NCI-H460 (cell line): ENCODE measurements at regions not wholly inside any gene's neighbourhood (a gene's known extent, or its start where the extent isn't known, plus 50 kb on each side); places are given as distances from the start of the nearest gene placed in this dataset.

Experiments used
- DNase-seq: peaks from one replicate; pipeline ENCODE4 v3.0.0-alpha.2; 2016; ENCODE audit warnings: low read depth; ENCODE audit errors: extremely low read depth

DNA sequence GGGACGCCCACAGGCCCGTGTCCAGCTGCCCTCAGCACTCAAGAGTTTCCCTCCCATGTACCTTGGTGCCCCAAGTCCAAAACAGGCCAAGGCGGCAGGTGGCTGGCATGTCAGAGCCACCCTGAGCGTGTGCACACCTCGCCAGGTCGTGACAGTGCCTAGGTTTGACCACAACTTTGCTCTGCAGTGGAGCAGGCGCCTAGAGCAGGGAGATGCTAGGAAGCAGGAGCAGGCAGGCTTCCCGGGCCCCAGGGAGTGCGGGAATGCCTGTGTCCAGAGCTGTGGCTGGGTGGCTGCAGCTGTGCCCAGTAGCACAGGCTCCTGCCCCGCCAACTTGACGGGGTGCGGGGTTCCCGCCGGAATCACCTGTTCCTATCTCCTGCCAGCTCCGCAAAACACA is 380.8 kb upstream of the IMPG1 start:
- no peak for DNase-seq

DNA sequence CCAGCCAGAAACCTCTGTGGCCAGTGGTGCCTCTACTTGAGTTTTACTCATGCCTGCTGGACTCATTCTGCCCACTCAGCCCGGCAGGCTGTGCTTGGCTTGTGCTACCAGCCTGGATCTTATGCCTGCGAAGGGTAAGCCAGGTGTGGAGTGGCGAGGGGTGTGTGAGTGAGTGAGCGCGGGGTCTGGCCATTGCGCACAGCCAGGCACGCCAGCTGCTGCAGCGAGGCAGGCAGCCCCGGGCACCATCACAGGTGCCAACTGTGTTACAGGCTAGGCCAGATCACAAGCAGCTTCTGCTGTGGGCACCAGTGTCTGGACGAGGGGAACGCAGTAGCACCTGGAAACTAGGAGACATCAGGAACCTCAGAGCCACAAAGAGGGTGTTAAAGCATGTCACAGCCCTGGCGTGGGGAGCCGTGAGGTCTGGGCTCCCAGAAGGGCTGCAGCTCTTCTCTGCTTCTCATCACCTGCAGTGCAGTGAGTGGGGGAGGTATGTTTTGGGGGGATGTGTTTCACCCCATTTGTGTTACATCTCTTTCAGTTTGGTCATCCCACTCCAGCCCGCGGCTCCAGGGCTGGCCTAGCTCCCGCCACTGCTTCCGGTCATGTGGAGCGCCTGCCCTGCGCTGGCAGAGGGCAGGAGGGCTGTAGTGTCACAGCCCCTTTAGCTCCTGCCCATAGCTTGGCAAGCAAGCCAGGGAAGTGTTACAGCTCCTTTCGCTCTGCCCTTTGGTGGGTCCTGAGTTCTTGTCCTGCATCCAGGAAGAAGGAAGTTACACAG is 379.7 kb upstream of the IMPG1 start:
- no peak for DNase-seq

DNA sequence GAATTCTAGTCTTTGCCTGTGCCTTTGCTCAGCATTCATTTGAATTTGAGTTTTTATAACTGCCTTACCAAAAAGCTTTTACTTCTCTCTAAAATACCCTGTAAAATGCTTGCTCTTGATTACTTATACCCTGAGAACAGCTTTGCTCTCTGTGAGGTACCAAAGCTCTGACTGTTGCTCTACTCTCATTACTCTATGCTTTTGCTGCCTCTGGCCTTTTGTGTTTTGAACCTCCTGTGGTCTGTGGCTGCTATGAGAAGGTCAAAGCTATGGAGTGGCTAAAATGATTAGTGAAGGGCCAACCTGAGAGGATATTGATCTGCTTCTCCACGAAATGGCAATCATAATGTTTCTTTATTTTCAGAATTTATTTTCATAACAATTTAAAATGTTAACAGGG is 375.6 kb upstream of the IMPG1 start:
- no peak for DNase-seq

DNA sequence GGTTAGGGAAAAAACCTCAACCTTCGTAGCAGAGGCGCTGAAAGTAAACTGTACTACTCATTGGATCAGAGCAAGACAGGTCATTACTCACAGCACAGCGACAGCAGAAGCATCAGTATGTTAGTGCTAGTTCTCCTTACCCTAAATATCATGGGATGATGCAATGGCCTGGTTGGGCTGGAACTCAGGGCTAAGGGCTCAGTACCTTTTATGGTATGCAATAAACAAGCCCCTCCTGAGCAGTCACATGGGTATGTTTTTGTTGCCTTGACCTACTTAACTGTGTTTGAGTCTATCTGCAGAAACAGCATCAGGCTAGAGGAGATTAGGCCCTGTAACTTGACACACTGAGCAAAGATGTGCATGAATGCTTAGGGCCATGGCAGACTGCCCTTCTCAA is 369.4 kb upstream of the IMPG1 start:
- no peak for DNase-seq

DNA sequence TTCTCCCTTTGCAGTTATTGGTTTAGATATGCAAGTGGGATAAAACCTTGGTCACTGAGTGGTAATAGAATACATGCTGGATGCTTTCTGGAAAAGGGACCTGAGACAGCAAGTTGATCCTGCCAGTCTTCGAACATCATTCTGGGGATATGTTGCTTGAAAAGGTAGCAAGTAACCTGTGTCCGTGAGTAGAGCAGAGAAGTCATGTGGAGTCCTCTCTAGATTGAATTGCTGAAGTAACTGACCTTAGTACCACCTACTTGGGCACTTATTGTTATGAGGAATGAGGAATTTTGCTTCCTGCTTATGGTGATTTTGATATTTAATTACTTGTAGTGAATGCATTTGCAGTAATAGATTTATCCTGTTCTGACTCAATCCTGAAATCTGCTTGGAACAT is 367.3 kb upstream of the IMPG1 start:
- DNase-seq: no peak

DNA sequence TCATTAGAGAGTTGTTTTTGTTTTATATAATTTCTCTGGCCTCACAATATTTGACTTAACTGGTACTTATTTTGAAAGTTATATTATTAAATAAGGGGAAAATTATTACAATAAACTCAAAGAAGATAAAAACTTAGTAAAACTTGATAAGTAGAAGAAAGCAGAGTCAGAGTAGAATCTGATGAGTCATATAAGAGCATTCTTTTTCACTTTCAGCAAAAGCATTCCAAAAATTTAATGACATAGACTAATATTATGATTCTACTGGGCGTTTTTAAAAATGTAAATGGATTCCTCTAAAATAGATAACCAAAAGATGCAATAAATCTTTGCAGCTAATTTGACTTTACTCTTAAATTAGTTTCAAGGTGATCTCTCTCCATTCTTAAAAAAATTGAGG is 366.3 kb upstream of the IMPG1 start:
- no peak for DNase-seq

DNA sequence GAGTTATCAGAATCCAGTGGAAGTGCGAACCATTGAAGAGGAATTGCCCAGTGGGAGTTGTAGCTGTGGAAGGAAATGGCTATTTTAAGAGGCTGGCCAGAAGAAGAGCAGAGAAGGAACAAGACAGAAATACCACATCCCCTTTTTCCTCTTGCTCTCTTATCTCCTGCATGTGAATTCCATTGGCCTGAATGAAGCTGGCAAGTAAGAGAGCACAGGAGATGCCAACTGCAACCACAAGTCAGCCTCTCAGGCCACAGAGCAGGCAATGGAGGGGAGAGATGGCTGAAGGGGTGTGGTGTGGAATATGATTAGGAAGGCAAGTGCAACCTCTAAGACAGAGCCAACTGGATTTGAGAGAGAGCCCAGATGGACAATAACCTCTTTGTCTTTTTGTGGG is 362.7 kb upstream of the IMPG1 start:
- no peak for DNase-seq

DNA sequence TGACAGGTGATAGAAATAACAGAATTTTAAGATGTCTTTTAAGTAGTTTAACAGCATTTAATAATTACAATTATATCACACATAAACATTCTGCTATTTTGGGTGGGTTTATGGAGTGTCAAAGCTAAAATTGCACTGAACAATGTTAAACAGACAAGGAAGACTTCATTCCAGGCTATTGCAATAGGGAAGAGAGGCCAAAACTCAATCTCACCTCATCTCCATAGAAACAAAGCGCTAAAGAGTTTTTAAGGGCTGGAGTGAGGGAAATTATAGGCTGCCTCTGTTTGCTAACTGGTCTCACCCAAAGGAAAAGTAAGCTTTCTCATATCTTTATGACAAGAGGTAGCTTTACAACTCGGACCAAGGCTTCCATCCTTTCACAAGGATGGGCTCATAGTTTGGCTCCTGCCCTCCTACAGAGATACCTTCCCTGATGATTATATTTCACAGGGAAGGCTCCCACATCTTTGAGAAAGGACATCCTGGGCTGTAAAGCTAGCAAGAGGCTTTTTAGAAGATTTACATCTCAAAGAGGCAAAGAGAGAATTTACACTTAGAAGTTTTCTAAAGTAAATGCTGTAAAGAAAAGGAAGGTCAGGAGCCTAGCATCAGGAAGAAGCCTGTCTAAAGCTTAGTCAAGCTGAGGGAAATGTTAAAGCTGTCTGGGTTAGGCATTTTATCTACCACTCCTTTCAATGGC is 350.2 kb upstream of the IMPG1 start:
- no peak for DNase-seq

DNA sequence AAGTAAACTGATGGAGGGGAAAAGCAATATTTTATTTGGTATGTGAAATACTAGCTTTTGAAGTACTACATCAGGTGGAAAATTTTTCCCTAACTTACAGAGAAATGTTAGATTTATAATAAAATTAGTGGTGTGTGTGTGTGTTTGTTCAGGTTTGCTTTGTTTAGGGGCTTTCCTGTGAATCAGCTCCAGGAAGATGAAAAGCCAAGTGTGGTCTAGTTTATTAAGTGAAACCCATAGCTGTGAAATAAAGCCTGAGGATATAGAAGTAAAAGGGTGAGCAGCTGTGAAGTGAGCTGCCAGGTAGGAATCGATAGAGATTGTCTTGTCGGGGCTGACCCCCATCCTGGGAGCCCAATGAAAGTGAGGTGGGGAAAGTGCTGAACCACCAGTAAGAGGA is 347.6 kb upstream of the IMPG1 start:
- no peak for DNase-seq

DNA sequence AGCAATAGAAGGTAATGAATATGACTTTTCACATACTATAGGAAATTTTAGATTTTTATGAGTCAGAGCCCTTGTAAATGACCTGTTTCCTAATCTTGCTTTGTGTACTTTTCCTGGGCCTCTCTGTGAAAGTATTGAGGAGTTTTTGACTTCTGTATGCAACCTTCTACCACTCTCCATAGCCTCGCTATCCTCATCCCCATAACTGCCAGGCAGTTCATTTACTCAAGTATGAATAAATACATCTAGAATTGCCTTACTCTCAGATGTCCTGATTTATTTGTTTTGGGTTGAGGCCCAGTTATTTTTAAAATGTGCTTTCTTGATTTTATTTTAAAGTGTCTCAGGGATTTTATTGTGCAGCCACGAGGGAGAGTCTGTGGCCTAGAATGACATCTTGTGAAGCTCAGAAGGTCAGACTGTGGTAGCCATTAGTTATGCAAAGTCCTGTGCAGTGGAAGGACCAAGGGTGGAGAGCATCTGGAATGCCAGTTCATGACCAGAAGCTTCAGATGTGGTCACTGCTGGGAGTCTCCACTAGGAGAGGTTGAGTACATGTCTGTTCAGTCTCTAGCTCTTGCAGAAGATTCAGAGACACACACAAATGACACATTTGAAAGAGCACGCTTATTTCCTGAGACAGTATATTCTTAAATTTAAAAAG is 346.2 kb upstream of the IMPG1 start:
- no peak for DNase-seq

DNA sequence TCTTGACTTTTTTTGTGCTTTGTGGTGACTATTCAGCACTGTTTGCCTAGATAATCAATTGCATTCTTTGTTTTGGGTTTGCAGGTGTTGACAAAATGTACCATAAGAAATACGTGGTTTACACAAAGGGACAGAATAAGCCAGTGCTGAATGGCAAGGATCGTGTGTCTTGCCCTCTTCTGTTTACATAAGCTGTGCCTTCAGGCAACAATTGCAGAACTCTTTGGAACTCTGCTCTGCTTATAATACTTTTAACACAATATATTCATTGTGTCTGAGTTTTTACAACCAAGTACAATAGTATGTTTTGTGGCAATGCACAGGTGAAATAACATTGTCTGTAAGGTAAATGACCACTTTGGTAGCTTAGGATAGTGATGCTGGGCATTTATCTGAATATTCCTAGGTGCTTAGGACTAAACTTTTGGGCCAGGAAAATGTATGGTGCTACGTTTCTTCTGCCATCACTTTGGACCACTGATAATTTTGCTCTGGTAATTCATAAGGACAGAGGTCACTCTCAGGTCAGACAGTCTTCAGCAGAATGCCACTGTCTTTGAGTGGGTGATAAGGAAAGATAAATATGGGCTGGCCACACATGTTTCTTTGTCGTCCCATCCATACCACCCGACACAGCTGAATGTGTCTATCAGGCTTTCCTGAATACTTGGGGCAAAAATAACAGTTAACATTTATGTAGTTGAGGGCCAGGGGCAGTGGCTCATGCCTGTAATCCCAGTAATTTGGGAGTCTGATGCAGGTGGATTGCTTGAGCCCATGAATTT is 344.6 kb upstream of the IMPG1 start:
- DNase-seq: no peak

DNA sequence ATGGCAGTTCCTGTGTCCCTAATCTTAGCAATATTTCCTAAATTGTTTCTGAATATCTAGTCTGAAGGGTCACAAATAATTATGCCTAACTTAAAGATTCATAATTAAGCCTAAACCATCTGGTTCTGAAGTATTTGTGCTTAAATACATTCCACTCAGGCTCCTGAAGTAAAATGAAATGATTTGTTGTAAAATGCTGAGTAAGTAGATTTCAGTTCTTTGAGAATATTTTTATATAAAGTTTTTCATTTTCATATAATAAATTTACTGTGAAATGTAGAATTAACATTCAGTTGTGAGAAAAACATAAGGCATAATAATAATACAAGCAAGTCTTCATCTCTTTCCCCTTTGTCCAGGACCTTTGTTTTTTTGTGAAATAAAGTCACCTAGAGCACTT is 330.6 kb upstream of the IMPG1 start:
- no peak for DNase-seq

DNA sequence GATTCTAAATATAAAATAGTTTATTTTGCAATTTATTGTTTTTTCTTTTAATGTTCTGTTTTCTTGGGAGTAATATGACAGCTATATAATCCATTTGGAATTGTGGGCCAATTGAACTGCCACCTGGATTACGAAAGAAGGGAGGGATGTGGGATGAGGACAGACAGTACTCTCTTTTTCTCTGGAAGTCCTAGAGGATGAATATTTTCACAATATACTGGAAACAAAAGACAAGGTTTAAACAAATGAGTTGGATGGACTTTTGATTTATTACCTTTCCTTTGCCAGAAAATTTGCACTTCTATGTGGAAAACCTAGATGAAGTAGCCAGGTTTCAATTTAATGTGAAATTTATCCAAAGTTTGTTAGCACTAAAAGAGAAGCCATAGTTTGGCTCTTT is 325.5 kb upstream of the IMPG1 start:
- DNase-seq: no peak

DNA sequence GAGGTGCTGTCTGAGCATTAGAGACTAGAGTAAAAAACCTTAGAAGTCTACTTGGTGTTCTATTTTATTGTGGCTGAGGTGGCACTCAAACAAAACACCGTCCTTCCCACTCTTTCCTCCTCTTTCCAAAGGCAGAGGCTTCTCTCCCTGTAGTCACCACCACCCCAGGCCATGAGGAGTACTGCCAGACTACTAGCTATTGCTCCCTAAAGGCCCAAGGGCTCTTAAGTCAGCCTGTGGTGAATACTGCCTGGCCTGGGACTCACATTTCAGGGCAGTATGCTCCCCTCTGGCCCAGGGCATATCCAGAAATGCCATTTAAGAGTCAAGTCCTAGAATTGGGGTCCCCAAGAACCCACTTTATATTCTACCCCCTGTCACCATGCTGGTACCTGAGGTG is 309.7 kb upstream of the IMPG1 start:
- DNase-seq: no peak

DNA sequence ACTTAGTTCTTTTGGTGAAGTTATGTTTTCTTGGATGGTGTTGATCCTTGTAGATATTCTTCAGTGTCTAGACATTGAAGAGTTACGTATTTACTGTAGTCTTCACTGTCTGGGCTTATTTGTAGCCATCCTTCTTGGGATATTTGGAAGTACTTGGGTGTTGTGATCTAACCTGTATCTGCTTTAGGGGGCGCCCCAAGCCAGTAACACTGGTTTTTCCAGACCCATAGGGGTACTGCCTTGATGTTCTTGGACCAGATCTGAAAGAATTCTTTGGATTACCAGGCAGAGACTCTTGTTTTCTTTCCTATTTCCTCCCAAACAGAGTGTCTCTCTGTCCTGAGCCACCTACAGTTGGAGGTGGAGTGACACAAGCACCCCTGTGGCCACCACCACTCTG is 309.1 kb upstream of the IMPG1 start:
- DNase-seq: no peak

DNA sequence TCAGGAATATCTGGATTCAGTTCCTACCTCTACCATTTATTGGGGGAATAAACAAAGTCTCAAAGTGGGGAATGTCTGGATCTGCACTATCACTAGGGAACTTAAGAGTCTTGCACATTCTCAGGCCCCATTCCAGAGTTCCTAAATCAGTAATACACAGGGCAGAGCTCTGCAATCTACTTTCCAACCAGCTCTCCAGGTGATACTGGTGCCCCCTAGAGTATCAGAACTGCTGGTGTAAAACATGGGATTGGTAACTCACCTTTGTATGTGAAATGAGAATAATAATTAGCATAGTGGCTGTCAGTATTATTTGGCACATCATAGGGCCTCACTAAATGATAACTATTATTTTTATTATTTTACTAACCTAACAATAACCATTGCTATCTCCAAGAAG is 278.8 kb upstream of the IMPG1 start:
- DNase-seq: no peak

DNA sequence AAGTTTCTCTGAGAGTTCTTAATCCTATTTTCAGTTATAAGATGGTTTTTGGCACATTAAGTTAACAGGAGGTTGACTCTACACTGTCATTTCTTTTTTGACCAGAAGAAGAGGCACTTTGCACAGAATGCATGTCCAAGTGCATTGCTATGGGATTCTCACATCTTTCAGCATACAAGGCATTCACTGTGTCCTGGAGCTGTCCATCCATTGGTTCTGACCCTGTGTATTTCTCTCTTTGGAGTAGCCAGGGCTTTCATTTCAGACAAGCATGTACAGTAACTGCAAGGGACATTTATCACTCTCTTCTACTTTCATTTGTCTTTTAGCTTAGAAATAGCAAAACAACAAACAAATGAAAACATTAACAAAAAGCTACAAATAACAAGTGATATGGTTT is 275.1 kb upstream of the IMPG1 start:
- DNase-seq: no peak

DNA sequence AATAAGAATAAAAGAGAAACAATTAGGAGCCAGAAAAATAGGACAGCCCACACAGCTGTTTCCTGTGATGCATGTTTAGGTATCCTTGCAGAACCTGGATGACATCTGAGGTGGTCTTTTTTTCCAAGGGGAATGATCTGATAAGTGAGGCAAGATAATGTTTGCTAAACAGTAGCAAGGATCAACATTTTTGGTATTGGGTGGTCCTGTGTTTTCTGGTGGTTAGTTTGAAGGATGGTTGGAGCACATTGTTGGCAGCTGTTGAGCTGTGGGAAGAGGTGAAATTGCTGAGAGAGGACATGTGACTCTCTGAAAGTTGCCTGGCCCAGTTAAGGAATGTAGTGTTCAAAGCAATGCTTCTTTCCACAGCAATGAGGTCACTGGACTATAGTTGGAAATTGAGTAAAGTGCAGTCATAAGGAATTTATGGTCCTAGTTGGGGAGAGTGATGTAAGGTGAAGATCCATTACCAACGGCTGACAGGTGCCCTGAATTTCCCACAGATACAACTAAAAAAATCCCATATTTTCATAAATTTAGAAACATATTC is 270.2 kb upstream of the IMPG1 start:
- DNase-seq: no peak

DNA sequence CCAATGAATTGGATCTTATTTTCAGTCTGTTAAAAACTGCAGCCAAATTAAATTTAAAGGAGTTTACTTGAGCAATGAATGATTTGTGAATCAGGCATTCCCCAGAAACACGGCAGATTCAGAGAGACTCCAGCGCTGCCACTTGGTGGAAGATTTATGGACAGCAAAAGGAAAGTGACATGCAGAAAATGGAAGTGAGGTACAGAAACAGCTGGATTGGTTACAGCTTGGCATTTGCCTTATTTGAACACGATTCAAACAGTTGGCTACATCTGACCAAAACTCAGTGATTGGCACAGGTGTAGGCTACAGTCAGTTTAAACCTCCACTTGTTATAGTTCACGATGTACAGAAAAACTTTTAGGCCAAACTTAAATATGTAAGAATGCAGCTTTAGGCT is 257.6 kb upstream of the IMPG1 start:
- DNase-seq: no peak

DNA sequence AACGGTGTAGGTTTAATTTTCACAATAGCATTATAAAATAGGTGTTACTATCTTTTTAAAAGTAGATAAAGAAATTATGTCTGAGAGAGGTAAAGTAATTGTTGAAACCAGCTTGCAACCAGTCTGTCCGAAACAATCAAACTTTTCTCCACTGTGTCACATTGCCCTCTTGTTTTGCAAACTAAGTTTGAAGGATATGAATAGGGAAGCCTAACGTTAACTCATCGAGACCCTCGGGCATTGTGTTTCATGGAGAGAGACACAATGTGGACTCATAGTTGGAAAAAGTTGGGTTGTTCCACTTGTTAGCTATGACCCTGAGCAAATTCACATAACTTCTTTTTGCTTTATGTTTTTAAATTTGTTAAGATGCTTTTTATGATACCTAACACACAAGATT is 254.4 kb upstream of the IMPG1 start:
- no peak for DNase-seq
